ENCODE measurements at regions not wholly inside any gene's neighbourhood (a gene's known extent, or its start where the extent isn't known, plus 50 kb on each side); places are given as distances from the start of the nearest gene placed in this dataset.

DNA sequence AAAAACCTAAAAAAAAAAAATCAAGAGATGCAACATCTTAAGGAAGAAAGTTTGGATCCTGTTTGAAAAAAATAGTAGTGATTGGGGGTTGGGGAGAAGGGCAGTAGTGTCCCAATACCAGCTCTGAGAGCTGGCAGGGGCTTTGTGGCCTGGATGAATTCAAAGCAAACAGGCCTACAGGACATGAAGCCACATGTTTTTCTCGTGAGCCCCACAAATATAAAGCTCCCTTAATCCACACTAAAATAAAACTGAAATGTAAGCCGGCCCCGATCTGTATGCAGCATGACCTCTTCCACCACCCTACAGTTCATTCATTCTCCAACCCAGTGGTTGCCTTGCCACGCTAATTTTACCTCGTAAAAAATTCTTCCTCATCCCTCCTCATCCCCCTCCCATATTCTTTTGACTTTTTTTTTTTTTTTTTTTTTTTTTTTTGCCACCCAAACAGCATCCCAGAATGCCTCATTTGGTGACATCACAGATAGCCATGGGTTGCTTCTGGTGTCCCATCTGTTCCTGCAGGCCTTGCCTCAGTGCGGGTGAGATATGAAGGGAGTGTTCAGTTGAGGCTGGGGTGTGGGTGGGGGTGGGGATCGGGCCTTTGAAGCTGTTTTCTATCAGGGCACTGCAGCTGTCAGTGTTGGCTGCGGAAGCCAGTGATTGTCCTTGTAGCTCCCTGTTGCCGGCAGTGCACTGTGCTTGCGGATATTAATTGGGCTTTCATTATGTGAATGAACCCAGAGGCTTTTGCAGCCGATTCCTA, 81.6 kb upstream of the NFIB start:
- DNase-seq (ENCODE audit: low spot score) = no peak

DNA sequence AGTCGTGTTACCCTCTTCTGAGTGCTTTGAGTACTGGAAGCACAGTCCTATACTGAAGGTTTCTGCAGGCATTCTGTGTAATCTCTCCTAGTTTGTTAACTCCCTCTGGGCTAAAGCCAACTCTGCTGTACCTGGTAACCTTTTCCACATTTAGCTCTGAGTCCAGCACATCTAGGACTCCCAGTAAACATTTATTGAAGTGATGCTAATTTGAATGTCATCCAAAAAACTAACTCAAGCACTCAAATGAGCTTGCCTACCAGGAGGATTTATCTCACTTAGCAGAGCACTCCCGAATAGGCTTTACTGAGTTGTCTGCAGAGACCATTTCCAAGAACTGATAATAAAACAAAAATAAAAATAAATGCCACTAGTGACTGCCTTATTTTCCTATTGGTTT, 79.5 kb upstream of the NFIB start:
- DNase-seq (ENCODE audit: low spot score) = no peak

DNA sequence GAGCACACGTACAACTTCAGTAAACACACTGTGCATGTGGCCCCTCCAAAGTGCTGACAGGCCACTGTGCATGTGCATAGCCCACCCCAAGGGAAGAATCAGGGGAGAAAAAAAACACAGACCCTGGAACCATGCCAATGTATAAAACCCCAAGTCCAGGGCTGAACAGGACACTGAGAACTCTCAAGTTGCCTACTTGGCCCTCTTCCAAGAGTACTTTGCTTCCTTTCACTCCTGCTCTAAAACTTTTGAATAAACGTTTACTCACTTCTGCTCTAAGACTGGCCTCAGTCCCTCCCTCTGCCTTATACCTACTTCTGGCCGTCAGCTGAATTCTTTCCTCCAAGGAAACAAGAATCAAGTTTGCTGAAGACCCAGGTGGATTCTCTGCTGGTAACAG, 77.7 kb upstream of the NFIB start:
- no peak for DNase-seq (ENCODE audit: low spot score)

DNA sequence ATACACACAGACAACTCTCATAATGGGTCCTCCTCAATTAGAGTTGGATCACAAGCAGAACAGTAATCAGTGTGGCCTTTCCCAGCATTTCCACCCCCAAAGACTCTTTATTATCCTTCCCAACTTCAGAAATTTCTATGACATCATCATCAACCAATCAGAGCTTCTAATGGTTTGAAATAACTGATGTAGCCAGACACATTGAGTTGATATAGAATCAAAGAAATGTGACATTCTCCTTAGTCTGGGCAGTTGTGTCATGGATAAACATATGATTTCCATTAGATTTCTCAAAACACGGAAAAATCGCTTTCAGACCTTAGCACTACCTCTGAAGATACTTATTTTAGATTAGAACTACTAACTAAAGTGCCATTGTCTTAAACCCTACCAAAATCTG, 75.7 kb upstream of the NFIB start:
- no peak for DNase-seq (ENCODE audit: low spot score)

DNA sequence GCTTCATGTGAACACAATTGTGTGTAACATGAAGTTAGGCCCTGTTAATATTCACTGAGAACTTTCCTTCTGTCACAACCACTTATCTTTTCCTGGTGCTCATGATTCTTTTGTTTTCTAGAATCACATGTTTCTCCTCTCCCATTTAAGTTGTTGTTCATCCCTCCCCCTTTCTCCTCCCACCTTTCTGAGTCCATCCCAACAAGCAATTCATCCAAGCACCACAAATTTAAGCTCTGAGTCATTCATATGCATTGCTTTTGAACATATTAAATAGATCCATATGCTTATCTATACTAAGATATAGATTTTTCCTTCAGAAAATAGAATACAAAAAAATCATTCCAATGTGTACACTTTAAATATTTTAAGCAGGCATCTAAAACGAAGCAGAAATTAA, 75.2 kb upstream of the NFIB start:
- DNase-seq (ENCODE audit: low spot score) = no peak

DNA sequence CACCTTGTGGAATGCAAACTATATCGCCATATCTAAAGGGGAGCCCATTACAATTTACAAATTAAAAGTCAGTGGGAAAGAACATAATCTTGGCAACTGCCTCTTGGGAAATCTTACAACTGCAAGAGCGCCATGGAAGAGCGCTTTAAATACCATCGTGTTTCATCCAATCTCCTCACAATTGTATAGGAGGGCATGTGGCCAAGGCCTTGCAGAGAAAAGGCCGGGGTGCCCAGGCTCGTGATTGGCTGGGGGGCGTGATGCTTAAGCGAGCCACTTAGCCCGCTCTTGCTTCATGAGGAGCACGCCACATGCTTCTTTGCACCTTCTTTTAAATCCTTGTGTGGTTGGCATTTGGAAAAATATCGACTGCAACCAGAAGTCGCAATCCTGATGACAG, 69.8 kb upstream of the NFIB start:
- no peak for DNase-seq (ENCODE audit: low spot score)

DNA sequence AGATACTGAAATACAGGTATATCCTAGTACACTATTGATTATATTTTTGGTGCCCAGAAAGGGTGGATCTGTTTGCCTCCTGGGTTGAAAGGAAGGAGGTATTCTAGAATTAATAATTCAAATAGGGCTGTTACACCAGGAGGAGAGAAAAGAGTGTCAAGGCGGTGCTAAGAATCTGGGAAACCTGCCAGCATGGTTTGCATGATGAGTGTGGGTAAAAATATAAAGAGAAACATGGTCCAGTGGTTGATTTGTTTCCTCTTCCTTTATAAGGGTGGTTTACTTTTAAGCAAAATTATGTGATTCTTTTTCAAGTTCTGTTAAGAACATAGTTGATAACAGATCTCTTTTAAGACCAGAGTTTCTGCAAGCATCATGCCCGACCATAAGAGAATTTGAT, 69.4 kb upstream of the NFIB start:
- no peak for DNase-seq (ENCODE audit: low spot score)

DNA sequence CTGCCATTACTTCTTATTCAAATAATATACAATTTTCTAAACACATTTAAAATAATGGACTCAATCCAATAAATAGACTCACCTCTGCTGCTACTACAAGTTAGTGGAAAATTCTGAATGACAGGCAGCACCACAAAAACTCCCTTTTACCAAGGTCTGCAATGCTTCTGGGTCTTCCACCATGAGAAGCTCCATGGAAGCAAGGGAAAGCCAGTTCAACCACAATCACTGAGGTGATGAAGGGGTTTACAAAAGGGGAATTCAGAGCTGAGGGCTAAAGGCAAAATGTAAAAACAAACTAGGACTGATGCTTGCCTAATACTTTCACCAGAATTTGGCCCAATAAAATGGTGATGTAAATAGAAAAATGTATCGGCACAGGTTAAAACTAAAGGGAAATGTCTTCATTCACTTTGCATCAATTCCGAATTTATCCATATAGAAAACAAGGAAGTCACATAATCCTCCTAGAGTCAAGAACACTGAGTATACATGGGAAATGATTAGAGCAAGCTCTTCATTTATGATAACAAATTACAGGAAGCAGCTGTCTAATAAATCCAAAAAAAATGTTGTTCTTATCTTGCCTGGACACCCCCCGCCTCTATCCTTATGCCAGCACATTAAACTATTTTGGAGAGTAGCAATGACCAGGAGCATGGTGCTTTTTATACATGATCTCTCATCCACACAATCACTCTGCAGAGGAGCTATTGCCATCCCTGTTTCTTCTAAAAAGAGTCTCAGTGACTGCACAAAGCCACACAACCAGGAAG, 66.3 kb upstream of the NFIB start:
- DNase-seq (ENCODE audit: low spot score) = no peak

DNA sequence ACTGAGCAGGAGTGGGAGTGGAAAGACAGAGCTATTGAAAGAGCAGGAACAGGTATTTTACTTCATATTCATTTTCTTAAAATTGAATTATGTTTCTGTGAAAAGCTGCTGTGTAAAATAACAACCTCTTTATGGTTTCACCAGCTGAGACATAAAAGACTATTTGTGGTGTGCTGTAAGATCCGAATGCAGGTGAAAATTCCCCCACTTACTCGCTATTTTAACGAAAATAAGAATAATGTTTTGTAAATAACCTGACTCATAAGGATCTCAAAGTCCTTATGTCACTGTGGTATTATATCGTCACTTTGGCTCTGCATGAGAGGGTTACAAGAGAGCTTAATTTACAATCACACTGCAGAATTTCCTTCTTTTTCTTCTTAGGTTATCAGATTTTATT, 65.3 kb upstream of the NFIB start:
- no peak for DNase-seq (ENCODE audit: low spot score)

DNA sequence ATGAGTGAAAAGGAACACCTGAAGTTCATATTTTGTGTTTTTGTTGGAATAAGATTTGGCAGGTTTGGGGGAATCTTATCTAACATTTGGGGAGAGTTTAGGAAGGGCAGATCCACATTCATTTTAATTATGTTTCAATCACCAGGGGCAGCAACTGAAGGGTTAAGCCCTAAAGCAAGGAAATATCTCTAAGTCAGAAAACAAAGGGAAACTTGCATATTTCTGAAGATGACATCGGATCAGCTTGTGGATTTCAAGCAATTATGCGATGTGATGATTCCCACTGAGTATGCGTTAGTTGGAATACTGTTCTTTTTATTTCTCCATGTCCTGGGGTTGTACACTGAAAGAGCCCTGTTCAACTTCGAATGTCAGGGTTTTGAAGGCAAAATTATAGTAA, 59.8 kb upstream of the NFIB start:
- DNase-seq (ENCODE audit: low spot score) = no peak

DNA sequence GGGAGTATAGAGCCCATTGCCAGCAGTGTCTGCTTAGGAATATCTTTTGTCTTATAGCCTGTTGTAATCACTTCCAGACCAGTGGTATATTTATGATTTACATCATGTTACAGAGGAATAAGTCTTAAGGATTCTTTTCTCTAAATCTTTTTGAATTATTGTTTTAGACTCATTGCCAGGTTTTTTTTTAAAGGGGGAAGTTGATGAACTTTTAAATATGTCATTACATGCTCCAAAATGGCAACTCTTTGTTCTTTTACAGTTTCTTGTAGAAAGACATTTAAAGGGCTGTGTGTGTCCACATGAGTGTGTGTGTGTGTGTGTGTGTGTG, 59.4 kb upstream of the NFIB start:
- no peak for DNase-seq (ENCODE audit: low spot score)

DNA sequence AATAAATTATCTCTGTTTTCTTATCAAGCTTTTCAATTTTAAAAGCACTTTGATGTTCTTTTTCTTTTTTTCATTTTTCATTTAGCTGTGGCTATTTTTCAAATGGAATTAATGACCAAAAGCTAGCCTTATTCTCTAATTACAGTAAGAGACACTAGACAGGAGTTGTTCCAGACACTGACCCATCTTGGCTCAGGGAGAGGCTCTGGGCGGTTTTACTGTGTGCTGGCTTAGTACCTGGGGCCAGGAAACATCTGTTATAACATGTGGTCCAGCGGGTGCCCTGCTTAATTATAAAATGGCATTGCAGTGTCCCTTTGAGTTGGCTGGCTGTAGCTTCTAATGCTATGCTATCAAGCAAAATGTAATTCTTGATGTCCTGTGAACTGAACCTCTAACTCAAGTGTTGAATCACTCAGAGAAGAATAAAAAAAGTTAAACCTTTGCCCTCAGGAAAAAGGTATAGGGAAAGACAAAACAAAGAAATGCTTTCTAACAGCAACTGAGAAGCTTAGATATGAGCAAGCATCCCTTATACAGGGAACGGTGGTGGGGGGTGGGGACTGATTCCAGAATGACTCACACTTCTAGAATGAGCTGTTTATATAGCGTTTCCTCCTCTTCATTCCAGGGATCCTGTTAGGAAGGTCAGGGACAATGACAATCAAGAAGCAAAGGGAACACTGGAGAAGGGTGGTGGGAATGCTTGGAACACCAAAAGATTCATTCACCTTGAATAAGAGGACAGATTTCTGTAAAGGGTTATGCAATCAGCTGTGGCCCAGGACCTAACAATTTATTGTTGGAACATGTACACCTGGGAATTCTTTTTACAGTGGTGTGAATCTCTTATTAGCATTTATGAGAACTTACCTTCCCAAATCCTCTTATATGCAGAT, 58.7 kb upstream of the NFIB start:
- DNase-seq (ENCODE audit: low spot score) = no peak

DNA sequence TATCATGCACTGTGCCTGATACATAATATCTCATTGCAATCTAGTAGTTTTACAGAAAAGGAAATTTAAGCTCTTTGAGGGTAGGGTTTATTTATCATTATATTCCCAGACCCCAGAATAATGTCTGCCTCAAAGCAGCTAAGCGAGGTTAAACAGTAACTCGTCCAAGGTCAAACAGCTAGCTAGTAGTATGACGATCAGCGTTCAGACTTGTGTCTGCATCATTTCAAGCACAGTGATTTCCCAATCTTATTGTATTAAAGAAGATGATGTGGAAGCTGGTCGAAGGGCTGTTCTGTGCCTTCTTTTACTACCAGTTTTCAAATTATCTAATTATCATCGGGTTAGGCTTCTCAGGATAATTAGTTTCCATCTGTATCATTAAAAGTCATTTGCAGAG, 55.1 kb upstream of the NFIB start:
- no peak for DNase-seq (ENCODE audit: low spot score)

DNA sequence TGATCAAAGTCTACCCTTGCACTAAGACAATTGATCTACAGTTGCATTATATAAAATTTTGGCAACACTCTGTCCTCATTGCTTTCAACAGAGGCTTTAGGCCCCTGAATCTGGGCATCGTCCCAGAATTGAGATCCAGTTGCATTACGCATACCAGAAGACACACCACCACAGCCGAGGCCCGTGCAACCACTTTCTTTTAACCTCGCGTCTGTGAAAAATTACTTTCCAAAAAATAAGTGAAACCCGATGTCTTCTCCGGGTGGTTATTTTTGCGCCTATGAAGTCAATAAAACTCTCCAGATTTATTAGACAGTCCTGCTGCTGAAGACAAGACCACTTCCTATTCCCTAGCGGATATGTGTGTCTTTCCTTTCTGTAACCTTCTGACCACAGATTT, 52.1 kb upstream of the NFIB start:
- no peak for DNase-seq (ENCODE audit: low spot score)

DNA sequence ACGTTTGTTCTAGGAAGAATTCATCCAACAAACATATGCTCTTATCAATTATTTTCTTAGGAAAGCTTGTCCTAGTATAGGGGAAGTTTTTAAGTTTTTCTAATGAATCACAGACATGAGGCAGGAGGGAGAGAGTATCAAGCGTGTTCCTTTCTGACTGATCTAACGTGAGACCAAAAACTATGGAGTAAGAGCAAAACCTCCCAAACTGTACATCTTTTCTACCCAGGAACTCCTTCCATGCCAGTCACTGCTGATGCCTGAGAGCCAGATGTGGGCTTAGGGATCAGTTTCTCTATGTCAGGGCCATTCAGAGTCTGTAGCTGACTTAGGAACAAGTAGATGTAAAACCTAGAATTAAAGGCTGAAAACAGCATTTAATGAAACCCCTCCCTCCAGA, 51.7 kb upstream of the NFIB start:
- DNase-seq (ENCODE audit: low spot score) = no peak
